Gastrocnemius medialis (tissue), 4 donors: ENCODE measurements at regions not wholly inside any gene's neighbourhood (a gene's known extent, or its start where the extent isn't known, plus 50 kb on each side); places are given as distances from the start of the nearest gene placed in this dataset.

Experiments
- POLR2A ChIP-seq, 2 donors: fragments of 450-650 bp; IDR thresholded peaks; one replicate each; pipeline ENCODE4 v1.6.1; 2017; ENCODE audit warnings: antibody characterized with exemption in 2 of 2, mild to moderate bottlenecking in 2 of 2, moderate library complexity in 2 of 2
- TF ChIP-seq, protein P1 (sequence below), 5 experiments: fragments of 450-650 bp in 3 of 5; fragments of 200-600 bp in 2 of 5; sonication (generic) in 2 of 5; IDR thresholded peaks in 4 of 5; conservative IDR thresholded peaks in 1 of 5; 1 replicate in 4 of 5; 2 replicates in 1 of 5; pipeline ENCODE4 v1.5.1; 2016 to 2019; ENCODE audit warnings: antibody characterized with exemption in 5 of 5, mild to moderate bottlenecking in 3 of 5, moderate library complexity in 3 of 5

DNA sequence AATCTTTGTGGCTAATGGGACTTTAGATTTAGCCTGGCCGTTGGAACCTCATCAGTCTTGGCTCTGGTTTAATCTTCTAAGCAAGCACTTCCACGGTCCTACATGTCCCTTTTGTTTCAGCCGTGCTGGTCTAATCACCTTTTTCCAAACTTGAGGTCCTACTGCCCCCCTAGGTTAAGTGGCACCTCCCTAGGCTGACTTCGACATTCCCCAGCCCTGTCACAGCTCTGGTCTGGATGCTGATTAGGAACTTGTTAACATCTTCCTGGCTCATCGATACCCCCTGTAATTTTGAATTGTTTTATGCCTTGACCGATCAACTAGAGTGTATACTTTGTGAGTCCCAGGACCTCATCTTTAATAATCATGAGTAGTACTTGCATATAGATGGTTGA, 56.6 kb downstream of the OTOR start:
- TF ChIP-seq, protein P1, sequence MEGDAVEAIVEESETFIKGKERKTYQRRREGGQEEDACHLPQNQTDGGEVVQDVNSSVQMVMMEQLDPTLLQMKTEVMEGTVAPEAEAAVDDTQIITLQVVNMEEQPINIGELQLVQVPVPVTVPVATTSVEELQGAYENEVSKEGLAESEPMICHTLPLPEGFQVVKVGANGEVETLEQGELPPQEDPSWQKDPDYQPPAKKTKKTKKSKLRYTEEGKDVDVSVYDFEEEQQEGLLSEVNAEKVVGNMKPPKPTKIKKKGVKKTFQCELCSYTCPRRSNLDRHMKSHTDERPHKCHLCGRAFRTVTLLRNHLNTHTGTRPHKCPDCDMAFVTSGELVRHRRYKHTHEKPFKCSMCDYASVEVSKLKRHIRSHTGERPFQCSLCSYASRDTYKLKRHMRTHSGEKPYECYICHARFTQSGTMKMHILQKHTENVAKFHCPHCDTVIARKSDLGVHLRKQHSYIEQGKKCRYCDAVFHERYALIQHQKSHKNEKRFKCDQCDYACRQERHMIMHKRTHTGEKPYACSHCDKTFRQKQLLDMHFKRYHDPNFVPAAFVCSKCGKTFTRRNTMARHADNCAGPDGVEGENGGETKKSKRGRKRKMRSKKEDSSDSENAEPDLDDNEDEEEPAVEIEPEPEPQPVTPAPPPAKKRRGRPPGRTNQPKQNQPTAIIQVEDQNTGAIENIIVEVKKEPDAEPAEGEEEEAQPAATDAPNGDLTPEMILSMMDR (IDR thresholded peaks at IDR 0.05 in 4 of 5, conservative IDR thresholded peaks at IDR 0.05 in 1 of 5) = no peak
- no peak for TF ChIP-seq POLR2A (IDR thresholded peaks at IDR 0.05)
